AG09319 (cell line): ENCODE measurements at regions not wholly inside any gene's neighbourhood (a gene's known extent, or its start where the extent isn't known, plus 50 kb on each side); places are given as distances from the start of the nearest gene placed in this dataset.

Experiments
- DNase-seq: peaks from one replicate; pipeline ENCODE4 v3.0.0-alpha.2; 2010; ENCODE audit warnings: low read depth; ENCODE audit errors: extremely low read depth
- CTCF ChIP-seq: IDR thresholded peaks from 2 replicates; pipeline ENCODE4 v1.5.1; 2011; ENCODE audit warnings: low read depth, mild to moderate bottlenecking, inconsistent platforms, low read length, moderate library complexity

GRCh38 chr2:114032705-114033104 is 142.8 kb downstream of the ACTR3 start:
- no peak for DNase-seq
- no peak for TF ChIP-seq CTCF

GRCh38 chr2:114034742-114035141 is 144.9 kb downstream of the ACTR3 start:
- no peak for DNase-seq

GRCh38 chr2:114038710-114039109 is 148.8 kb downstream of the ACTR3 start:
- DNase-seq: no peak
- TF ChIP-seq CTCF: no peak

More at GRCh38 chr2:114034742-114035141, 144.9 kb downstream of the ACTR3 start:
- TF ChIP-seq CTCF: no peak

- TF ChIP-seq CTCF: no peak
- no peak for DNase-seq
These were observed 149.8 kb downstream of the ACTR3 start for GRCh38 chr2:114039677-114040076.

- no peak for TF ChIP-seq CTCF
These were observed 150.9 kb downstream of the ACTR3 start for GRCh38 chr2:114040826-114041225.

GRCh38 chr2:114044985-114045384 is 155.1 kb downstream of the ACTR3 start:
- no peak for TF ChIP-seq CTCF
- DNase-seq: no peak

More at GRCh38 chr2:114040826-114041225, 150.9 kb downstream of the ACTR3 start:
- DNase-seq: no peak

GRCh38 chr2:114046373-114046772 is 156.5 kb downstream of the ACTR3 start:
- DNase-seq: no peak
- no peak for TF ChIP-seq CTCF
